H9 (cell line): ENCODE measurements at regions not wholly inside any gene's neighbourhood (a gene's known extent, or its start where the extent isn't known, plus 50 kb on each side); places are given as distances from the start of the nearest gene placed in this dataset.

Source experiments
- DNase-seq: peaks from one replicate; pipeline ENCODE4 v3.0.0-alpha.2; 2017
- H2AFZ ChIP-seq: one replicate; pipeline ENCODE4 v1.6.1; 2013; ENCODE audit warnings: mild to moderate bottlenecking, low read length, control low read depth, moderate library complexity
- H2AK5ac ChIP-seq: 2 replicates; pipeline ENCODE4 v1.6.1; 2013; ENCODE audit warnings: low read length, control low read depth, mixed read lengths; ENCODE audit not compliant: insufficient read length
- H2BK120ac ChIP-seq: one replicate; pipeline ENCODE4 v1.6.1; 2013; ENCODE audit warnings: low read depth, mild to moderate bottlenecking, low read length, control low read depth, inconsistent platforms; ENCODE audit not compliant: poor library complexity, severe bottlenecking
- H2BK12ac ChIP-seq: 2 replicates; pipeline ENCODE4 v1.6.1; 2013; ENCODE audit warnings: low read length, control low read depth, mixed read lengths, low read depth; ENCODE audit not compliant: insufficient read length
- H2BK15ac ChIP-seq: 2 replicates; pipeline ENCODE4 v1.6.1; 2013; ENCODE audit warnings: low read depth, low read length, control low read depth
- H2BK20ac ChIP-seq: one replicate; pipeline ENCODE4 v1.6.1; 2013; ENCODE audit warnings: low read depth, mild to moderate bottlenecking, low read length, control low read depth, inconsistent platforms; ENCODE audit not compliant: poor library complexity, severe bottlenecking
- H2BK5ac ChIP-seq: 2 replicates; pipeline ENCODE4 v1.6.1; 2013; ENCODE audit warnings: low read length, control low read depth, mixed read lengths; ENCODE audit not compliant: insufficient read length
- H3K14ac ChIP-seq: 2 replicates; pipeline ENCODE4 v1.6.1; 2013; ENCODE audit warnings: low read length, control low read depth; ENCODE audit not compliant: insufficient read depth
- H3K18ac ChIP-seq: 2 replicates; pipeline ENCODE4 v1.6.1; 2013; ENCODE audit warnings: low read depth, mild to moderate bottlenecking, mixed read lengths, low read length, control low read depth; ENCODE audit not compliant: insufficient read length
- H3K23ac ChIP-seq: 2 replicates; pipeline ENCODE4 v1.6.1; 2013; ENCODE audit warnings: low read length, control low read depth, mixed read lengths, low read depth; ENCODE audit not compliant: insufficient read length
- H3K23me2 ChIP-seq: 2 replicates; pipeline ENCODE4 v1.6.1; 2013; ENCODE audit warnings: low read depth, mild to moderate bottlenecking, mixed read lengths, low read length, control low read depth; ENCODE audit not compliant: insufficient read length, poor library complexity, severe bottlenecking
- H3K27ac ChIP-seq: 2 replicates; pipeline ENCODE4 v1.5.1; 2013; ENCODE audit warnings: low read length, control low read depth, mixed read lengths, low read depth; ENCODE audit not compliant: insufficient read length
- H3K27me3 ChIP-seq: 2 replicates; pipeline ENCODE4 v1.6.1; 2013; ENCODE audit warnings: low read length, control low read depth, inconsistent platforms; ENCODE audit not compliant: insufficient read depth
- H3K4ac ChIP-seq: 2 replicates; pipeline ENCODE4 v1.6.1; 2013; ENCODE audit warnings: low read depth, mild to moderate bottlenecking, control low read depth, inconsistent platforms, low read length, moderate library complexity
- H3K4me1 ChIP-seq: 2 replicates; pipeline ENCODE4 v1.6.1; 2013; ENCODE audit warnings: low read length, control low read depth, inconsistent platforms; ENCODE audit not compliant: insufficient read depth
- H3K4me2 ChIP-seq: 2 replicates; pipeline ENCODE4 v1.6.1; 2013; ENCODE audit warnings: low read length, control low read depth, mixed read lengths; ENCODE audit not compliant: insufficient read length, insufficient read depth
- H3K56ac ChIP-seq: 2 replicates; pipeline ENCODE4 v1.6.1; 2013; ENCODE audit warnings: low read depth, mild to moderate bottlenecking, mixed read lengths, low read length, control low read depth; ENCODE audit not compliant: insufficient read length
- H3K79me1 ChIP-seq: 2 replicates; pipeline ENCODE4 v1.6.1; 2013; ENCODE audit warnings: low read depth, mild to moderate bottlenecking, moderate library complexity, low read length, control low read depth, inconsistent platforms; ENCODE audit not compliant: insufficient read depth, poor library complexity, severe bottlenecking
- H3K79me2 ChIP-seq: 2 replicates; pipeline ENCODE4 v1.6.1; 2013; ENCODE audit warnings: low read length, control low read depth, inconsistent platforms; ENCODE audit not compliant: insufficient read depth
- H3K9ac ChIP-seq: 2 replicates; pipeline ENCODE4 v1.6.1; 2013; ENCODE audit warnings: low read length, control low read depth, mixed read lengths; ENCODE audit not compliant: insufficient read length; ENCODE audit errors: extremely low read depth
- H3K9me3 ChIP-seq: one replicate; pipeline ENCODE4 v1.6.1; 2013; ENCODE audit warnings: low read depth, low read length, inconsistent platforms; ENCODE audit not compliant: control insufficient read depth
- H3T11ph ChIP-seq: one replicate; pipeline ENCODE4 v1.6.1; 2013; ENCODE audit warnings: mild to moderate bottlenecking, low read length, control low read depth, inconsistent platforms
- H4K20me1 ChIP-seq: one replicate; pipeline ENCODE4 v1.6.1; 2013; ENCODE audit not compliant: control insufficient read depth, insufficient read length, insufficient read depth
- H4K5ac ChIP-seq: 2 replicates; pipeline ENCODE4 v1.6.1; 2013; ENCODE audit warnings: low read depth, mild to moderate bottlenecking, mixed read lengths, low read length, control low read depth; ENCODE audit not compliant: insufficient read length
- H4K8ac ChIP-seq: replicated peaks from 2 replicates; pipeline ENCODE4 v1.6.1; 2013; ENCODE audit warnings: low read length, control low read depth, mixed read lengths, low read depth; ENCODE audit not compliant: insufficient read length
- H4K91ac ChIP-seq: 2 replicates; pipeline ENCODE4 v1.6.1; 2013; ENCODE audit warnings: low read depth, mild to moderate bottlenecking, moderate library complexity, mixed read lengths, low read length, control low read depth; ENCODE audit not compliant: insufficient read length
- H3K27ac Mint-ChIP-seq, 3 experiments: 2 replicates in 2 of 3; 3 replicates in 1 of 3; pipeline ENCODE4 v1.8.0; 2020 to 2021; ENCODE audit warnings: mixed read lengths in 3 of 3, mild to moderate bottlenecking in 1 of 3, moderate library complexity in 1 of 3
- H3K27me3 Mint-ChIP-seq: 2 replicates; pipeline ENCODE4 v1.8.0; 2021; ENCODE audit warnings: low read depth, mild to moderate bottlenecking, moderate library complexity, mixed read lengths
- H3K36me3 Mint-ChIP-seq, 3 experiments: 2 replicates in 2 of 3; 3 replicates in 1 of 3; pipeline ENCODE4 v1.8.0; 2020 to 2021; ENCODE audit warnings: low read depth in 3 of 3, mixed read lengths in 3 of 3; ENCODE audit not compliant: insufficient read depth in 1 of 3
- H3K4me1 Mint-ChIP-seq, 2 experiments: 2 replicates each; pipeline ENCODE4 v1.8.0; 2020; ENCODE audit warnings: mixed read lengths in 2 of 2
- H3K4me3 Mint-ChIP-seq, 2 experiments: 2 replicates in 1 of 2; 3 replicates in 1 of 2; pipeline ENCODE4 v1.8.0; 2020 to 2021; ENCODE audit warnings: mild to moderate bottlenecking in 2 of 2, mixed read lengths in 2 of 2, moderate library complexity in 1 of 2
- H3K9me3 Mint-ChIP-seq, 2 experiments: 2 replicates in 1 of 2; 3 replicates in 1 of 2; pipeline ENCODE4 v1.8.0; 2020; ENCODE audit warnings: mild to moderate bottlenecking in 2 of 2, mixed read lengths in 2 of 2, moderate library complexity in 1 of 2
- WGBS: extraction: QIAGEN DNeasy Blood & Tissue Kit; methylation state at CpG from one replicate; pipeline ENCODE4 v1.1.7; 2013; ENCODE audit warnings: missing lambda C conversion rate, low lambda C conversion rate, mixed read lengths; ENCODE audit not compliant: insufficient read length; ENCODE audit errors: extremely low coverage; 5-methylcytosine and 5-hydroxymethylcytosine counted together
- TF ChIP-seq, protein P1 (sequence below): fragments of 200-600 bp; sonication (generic); conservative IDR thresholded peaks from 3 replicates; pipeline ENCODE4 v1.8.0; 2021; ENCODE audit warnings: antibody characterized with exemption, mild to moderate bottlenecking

DNA sequence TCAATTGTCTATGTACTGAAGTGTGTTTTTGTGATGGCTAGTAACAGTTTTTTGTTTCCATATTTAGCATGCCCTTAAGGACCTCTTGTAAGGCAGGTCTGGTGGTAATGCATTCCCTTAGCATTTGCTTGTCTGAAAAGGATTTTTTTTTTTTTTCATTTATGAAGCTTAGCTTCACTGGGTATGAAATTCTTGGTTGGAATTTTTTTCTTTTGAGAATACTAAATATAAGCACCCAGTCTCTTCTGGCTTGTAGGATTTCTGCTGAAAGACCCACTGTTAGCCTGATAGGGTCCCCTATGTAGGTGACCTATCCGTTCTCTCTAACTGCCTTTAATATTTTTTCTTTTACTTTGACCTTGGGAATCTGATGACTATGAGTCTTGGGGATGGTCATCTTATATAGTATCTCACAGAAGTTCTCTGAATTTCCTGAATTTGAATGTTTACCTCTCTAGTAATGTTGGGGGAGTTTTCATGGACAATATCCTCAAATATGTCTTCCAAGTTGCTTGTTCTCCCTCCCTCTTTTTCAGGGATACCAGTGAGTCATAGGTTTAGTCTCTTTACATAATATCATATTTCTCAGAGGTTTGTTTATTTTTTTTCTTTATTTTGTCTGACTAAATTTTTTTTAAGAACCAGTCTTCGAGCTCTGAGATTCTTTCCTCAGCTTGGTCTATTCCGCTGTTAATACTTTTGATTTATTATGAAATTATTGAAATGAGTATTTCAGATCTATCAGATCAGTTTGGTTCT, 157.1 kb upstream of the PGRMC2 start:
- H3K14ac ChIP-seq: no peak overlapping the region
- H3T11ph ChIP-seq: no peak overlapping the region
- no peak overlapping the region for H2BK12ac ChIP-seq
- DNase-seq: no peak
- no CpG with 5 or more reads among the region's 3 CpGs for WGBS
- H3K79me2 ChIP-seq: no peaks in the 10 kb centered on the region
- H2AK5ac ChIP-seq: no peak overlapping the region
- peaks cover 19 to 26% (median 21%) of the 10 kb centered on the region in 3 experiments for H3K36me3 Mint-ChIP-seq
- H3K4ac ChIP-seq: no peak overlapping the region
- no peak overlapping the region for H2BK120ac ChIP-seq
- H3K27ac ChIP-seq: no peak overlapping the region
- H3K4me1 Mint-ChIP-seq: no peaks in the 10 kb centered on the region
- no peak overlapping the region for H4K8ac ChIP-seq
- no peak overlapping the region for H3K4me3 Mint-ChIP-seq
- no peak overlapping the region for H3K27ac Mint-ChIP-seq
- no peaks in the 10 kb centered on the region for H3K23me2 ChIP-seq
- H2BK5ac ChIP-seq: no peak overlapping the region
- H3K9ac ChIP-seq: no peak overlapping the region
- no peak overlapping the region for H2BK15ac ChIP-seq
- peaks cover 22 to 36% of the 10 kb centered on the region in 2 experiments for H3K9me3 Mint-ChIP-seq
- H2AFZ ChIP-seq: no peak overlapping the region
- TF ChIP-seq, protein P1, sequence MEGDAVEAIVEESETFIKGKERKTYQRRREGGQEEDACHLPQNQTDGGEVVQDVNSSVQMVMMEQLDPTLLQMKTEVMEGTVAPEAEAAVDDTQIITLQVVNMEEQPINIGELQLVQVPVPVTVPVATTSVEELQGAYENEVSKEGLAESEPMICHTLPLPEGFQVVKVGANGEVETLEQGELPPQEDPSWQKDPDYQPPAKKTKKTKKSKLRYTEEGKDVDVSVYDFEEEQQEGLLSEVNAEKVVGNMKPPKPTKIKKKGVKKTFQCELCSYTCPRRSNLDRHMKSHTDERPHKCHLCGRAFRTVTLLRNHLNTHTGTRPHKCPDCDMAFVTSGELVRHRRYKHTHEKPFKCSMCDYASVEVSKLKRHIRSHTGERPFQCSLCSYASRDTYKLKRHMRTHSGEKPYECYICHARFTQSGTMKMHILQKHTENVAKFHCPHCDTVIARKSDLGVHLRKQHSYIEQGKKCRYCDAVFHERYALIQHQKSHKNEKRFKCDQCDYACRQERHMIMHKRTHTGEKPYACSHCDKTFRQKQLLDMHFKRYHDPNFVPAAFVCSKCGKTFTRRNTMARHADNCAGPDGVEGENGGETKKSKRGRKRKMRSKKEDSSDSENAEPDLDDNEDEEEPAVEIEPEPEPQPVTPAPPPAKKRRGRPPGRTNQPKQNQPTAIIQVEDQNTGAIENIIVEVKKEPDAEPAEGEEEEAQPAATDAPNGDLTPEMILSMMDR: no peak
- no peak overlapping the region for H4K91ac ChIP-seq
- no peak overlapping the region for H4K5ac ChIP-seq
- H3K27me3 ChIP-seq: no peaks in the 10 kb centered on the region
- no peaks in the 10 kb centered on the region for H3K9me3 ChIP-seq
- H2BK20ac ChIP-seq: no peak overlapping the region
- H3K27me3 Mint-ChIP-seq: no peaks in the 10 kb centered on the region; the same call in 1 of the 2 replicates
- no peak overlapping the region for H3K4me2 ChIP-seq
- no peak overlapping the region for H3K23ac ChIP-seq
- H3K4me1 ChIP-seq: no peaks in the 10 kb centered on the region
- no peak overlapping the region for H3K56ac ChIP-seq
- H3K79me1 ChIP-seq: no peaks in the 10 kb centered on the region
- H3K18ac ChIP-seq: no peak overlapping the region
- H4K20me1 ChIP-seq: no peaks in the 10 kb centered on the region
